CD14-positive monocyte (primary cell): ENCODE measurements at regions not wholly inside any gene's neighbourhood (a gene's known extent, or its start where the extent isn't known, plus 50 kb on each side); places are given as distances from the start of the nearest gene placed in this dataset.

Source experiments
- DNase-seq, 3 donors: peaks; one replicate each; pipeline ENCODE4 v3.0.0-alpha.2; 2011 to 2022
- H2AFZ ChIP-seq: 2 replicates; pipeline ENCODE4 v1.6.0; 2012; ENCODE audit warnings: mild to moderate bottlenecking, low read depth, low read length, inconsistent platforms; ENCODE audit not compliant: insufficient read depth, poor library complexity, severe bottlenecking
- H3K27ac ChIP-seq, 2 donors: 1 replicate in 1 of 2; 2 replicates in 1 of 2; pipeline ENCODE4 v1.5.1; 2012 to 2013; ENCODE audit warnings: low read length in 2 of 2, control low read depth in 1 of 2, inconsistent platforms in 1 of 2, low read depth in 1 of 2, mild to moderate bottlenecking in 1 of 2
- H3K27me3 ChIP-seq, 2 donors: one replicate each; pipeline versions ENCODE4 v1.6.0 to v1.6.1; 2011 to 2013; ENCODE audit warnings: low read length in 2 of 2; ENCODE audit not compliant: control insufficient read depth in 2 of 2, insufficient read depth in 2 of 2
- H3K36me3 ChIP-seq, 2 donors: replicated peaks in 1 of 2; 1 replicate in 1 of 2; 2 replicates in 1 of 2; pipeline versions ENCODE4 v1.5.1 to v1.6.1; 2012 to 2013; ENCODE audit warnings: low read length in 2 of 2, control low read depth in 1 of 2, inconsistent platforms in 1 of 2, mild to moderate bottlenecking in 1 of 2; ENCODE audit not compliant: insufficient read depth in 2 of 2, control insufficient read depth in 1 of 2
- H3K4me1 ChIP-seq, 2 donors: 1 replicate in 1 of 2; 2 replicates in 1 of 2; pipeline versions ENCODE4 v1.5.1 to v1.6.1; 2012 to 2013; ENCODE audit warnings: low read length in 2 of 2, control low read depth in 1 of 2, inconsistent platforms in 1 of 2, mild to moderate bottlenecking in 1 of 2, moderate library complexity in 1 of 2; ENCODE audit not compliant: insufficient read depth in 2 of 2, control insufficient read depth in 1 of 2
- H3K4me2 ChIP-seq: replicated peaks from 2 replicates; pipeline ENCODE3; 2012; ENCODE audit warnings: low read length, moderate library complexity, mild to moderate bottlenecking; ENCODE audit not compliant: poor library complexity, severe bottlenecking; ENCODE audit errors: extremely low read depth
- H3K4me3 ChIP-seq, 3 experiments: fragments of 200-600 bp in 1 of 3; sonication (generic) in 1 of 3; replicated peaks in 1 of 3; 1 replicate in 2 of 3; 2 replicates in 1 of 3; pipeline ENCODE4 v1.5.1; 2011 to 2013; ENCODE audit warnings: low read length in 3 of 3, mild to moderate bottlenecking in 3 of 3, control low read depth in 2 of 3, low read depth in 2 of 3, inconsistent platforms in 1 of 3, moderate library complexity in 1 of 3
- H3K79me2 ChIP-seq: 2 replicates; pipeline ENCODE4 v1.6.0; 2012; ENCODE audit warnings: mild to moderate bottlenecking, control low read depth, inconsistent platforms, low read length, moderate library complexity; ENCODE audit not compliant: insufficient read depth
- H3K9ac ChIP-seq: 2 replicates; pipeline ENCODE4 v1.6.0; 2017; ENCODE audit warnings: low read length, mild to moderate bottlenecking; ENCODE audit not compliant: insufficient read depth, poor library complexity, severe bottlenecking
- H3K9me3 ChIP-seq, 2 donors: replicated peaks in 1 of 2; 1 replicate in 1 of 2; 2 replicates in 1 of 2; pipeline versions ENCODE4 v1.5.1 to v1.6.1; 2012 to 2013; ENCODE audit warnings: low read length in 2 of 2, control low read depth in 1 of 2; ENCODE audit not compliant: control insufficient read depth in 1 of 2, insufficient read depth in 1 of 2
- H4K20me1 ChIP-seq: 2 replicates; pipeline ENCODE4 v1.6.0; 2012; ENCODE audit warnings: mild to moderate bottlenecking, low read length, control low read depth, moderate library complexity; ENCODE audit not compliant: insufficient read depth
- H3K27ac Mint-ChIP-seq, 7 donors: one replicate each; pipeline ENCODE4 v1.8.0; 2020; ENCODE audit warnings: mild to moderate bottlenecking in 7 of 7, mixed read lengths in 7 of 7, moderate library complexity in 6 of 7, inconsistent platforms in 2 of 7
- H3K27me3 Mint-ChIP-seq, 3 donors: one replicate each; pipeline ENCODE4 v1.8.0; 2021 to 2022; ENCODE audit warnings: low read depth in 3 of 3, mild to moderate bottlenecking in 3 of 3, mixed read lengths in 3 of 3, moderate library complexity in 3 of 3, inconsistent platforms in 1 of 3
- H3K36me3 Mint-ChIP-seq, 2 donors: one replicate each; pipeline ENCODE4 v1.8.0; 2020; ENCODE audit warnings: mixed read lengths in 2 of 2, inconsistent platforms in 1 of 2, mild to moderate bottlenecking in 1 of 2
- H3K4me1 Mint-ChIP-seq: one replicate; pipeline ENCODE4 v1.8.0; 2020; ENCODE audit warnings: mild to moderate bottlenecking, mixed read lengths
- H3K4me3 Mint-ChIP-seq, 2 donors: one replicate each; pipeline ENCODE4 v1.8.0; 2020; ENCODE audit warnings: mild to moderate bottlenecking in 2 of 2, mixed read lengths in 2 of 2, moderate library complexity in 1 of 2
- H3K9me3 Mint-ChIP-seq, 7 donors: one replicate each; pipeline ENCODE4 v1.8.0; 2020 to 2022; ENCODE audit warnings: mixed read lengths in 7 of 7, mild to moderate bottlenecking in 6 of 7, moderate library complexity in 6 of 7, inconsistent platforms in 2 of 7
- CTCF ChIP-seq: fragments of 200-600 bp; IDR thresholded peaks from one replicate; pipeline ENCODE4 v1.8.0; 2022; ENCODE audit warnings: antibody characterized with exemption, mild to moderate bottlenecking
- WGBS: methylation state at CpG from one replicate; pipeline ENCODE4 v1.1.5; 2013; ENCODE audit warnings: missing lambda C conversion rate; ENCODE audit not compliant: insufficient coverage; 5-methylcytosine and 5-hydroxymethylcytosine counted together
- intact Hi-C, 2 donors: fragments of 100-400 bp; cut with micrococcal nuclease; formaldehyde crosslinking; loops; one replicate each; pipeline versions ENCODE4 v1.15.0 to v1.15.1; 2023

DNA sequence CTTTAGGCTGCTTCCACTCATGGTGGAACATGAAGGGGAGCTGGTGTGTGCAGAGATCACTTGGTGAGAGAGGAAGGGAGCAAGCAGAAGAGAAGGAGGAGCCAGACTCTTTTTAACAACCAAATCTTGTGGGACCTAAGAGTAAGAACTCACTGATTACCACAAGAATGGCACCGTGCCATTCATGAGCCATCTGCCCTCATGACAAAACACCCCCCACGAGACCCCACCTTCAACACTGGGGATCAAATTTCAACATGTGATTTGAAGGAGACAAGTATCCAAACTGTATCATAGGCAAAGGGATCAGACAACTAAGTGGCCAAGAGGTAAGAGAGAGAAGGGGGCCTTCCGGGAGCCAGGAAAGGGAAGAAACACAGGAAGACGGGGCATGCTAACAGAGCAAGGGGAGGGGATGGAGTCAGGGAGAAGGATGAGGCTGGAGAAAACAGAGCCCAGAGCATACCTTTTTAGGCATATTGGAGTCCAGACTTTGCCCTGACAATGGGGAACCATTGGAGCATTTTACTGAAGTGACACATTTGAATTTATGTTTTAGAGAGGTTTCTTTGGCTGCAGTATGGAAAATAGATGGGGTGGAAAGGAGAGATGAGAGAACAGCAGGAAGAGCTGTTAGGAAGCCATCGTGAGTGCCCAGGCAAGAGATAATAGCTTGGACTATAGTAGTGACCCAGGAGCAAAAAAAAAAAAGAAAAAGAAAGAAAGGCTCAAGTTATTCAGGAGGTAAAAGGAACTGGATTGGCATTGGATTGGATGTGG lies 204.4 kb upstream of the NUDT4 start:
- no peak overlapping the region for H3K27ac Mint-ChIP-seq
- H4K20me1 ChIP-seq = no peaks in the 10 kb centered on the region
- no peaks in the 10 kb centered on the region for H3K9me3 ChIP-seq
- intact Hi-C loops = no loop called here
- peaks cover 20% of the 10 kb centered on the region for H3K4me1 Mint-ChIP-seq
- peaks cover 0 to 2% (median 0%) of the 10 kb centered on the region in 7 donors for H3K9me3 Mint-ChIP-seq
- H3K4me1 ChIP-seq = peaks cover 24 to 29% of the 10 kb centered on the region in 2 donors
- H3K36me3 ChIP-seq = no peaks in the 10 kb centered on the region
- no peak overlapping the region for H2AFZ ChIP-seq
- no peak for DNase-seq
- no peak for TF ChIP-seq CTCF
- no peak overlapping the region for H3K27ac ChIP-seq
- H3K4me3 ChIP-seq = no peak overlapping the region
- H3K36me3 Mint-ChIP-seq = no peaks in the 10 kb centered on the region
- H3K4me2 ChIP-seq = no peak overlapping the region
- WGBS = 73% methylated on average over 3 of the region's 5 CpGs
- no peak overlapping the region for H3K4me3 Mint-ChIP-seq
- no peaks in the 10 kb centered on the region for H3K27me3 Mint-ChIP-seq
- no peaks in the 10 kb centered on the region for H3K79me2 ChIP-seq
- no peak overlapping the region for H3K9ac ChIP-seq
- no peaks in the 10 kb centered on the region for H3K27me3 ChIP-seq

DNA sequence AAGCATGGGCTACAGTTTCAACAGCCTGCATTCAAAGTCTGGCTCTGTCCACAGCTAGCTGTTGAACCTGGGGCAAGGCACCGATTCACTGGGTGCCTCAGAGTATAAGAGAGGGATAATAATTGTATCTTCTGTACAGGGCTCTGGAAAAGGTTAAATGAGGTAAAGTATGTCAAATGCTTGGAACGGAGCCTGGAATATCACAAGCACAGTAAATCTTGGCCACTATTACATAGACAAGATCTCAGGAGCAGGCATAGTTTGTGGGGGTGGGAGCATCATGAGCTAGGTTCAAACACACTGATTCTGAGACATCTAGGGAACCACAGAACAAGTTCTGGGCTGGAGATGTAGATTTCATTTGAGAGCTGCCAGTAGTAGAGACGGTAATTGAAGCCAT lies 203.7 kb upstream of the NUDT4 start:
- Histone ChIP-seq H3K4me3 (no peak overlapping the region), H2AFZ (no peak overlapping the region), H3K27ac (no peak overlapping the region), H3K79me2 (no peaks in the 10 kb centered on the region), H3K9ac (no peak overlapping the region), H3K4me2 (no peak overlapping the region), H3K27me3 (no peaks in the 10 kb centered on the region), H3K36me3 (no peaks in the 10 kb centered on the region), H4K20me1 (no peaks in the 10 kb centered on the region), H3K9me3 (no peaks in the 10 kb centered on the region), H3K4me1 (peaks cover 27 to 29% of the 10 kb centered on the region in 2 donors)
- peaks cover 22% of the 10 kb centered on the region for H3K4me1 Mint-ChIP-seq
- H3K4me3 Mint-ChIP-seq = no peak overlapping the region
- H3K27me3 Mint-ChIP-seq = no peaks in the 10 kb centered on the region
- no peak for DNase-seq
- 100% methylated on average over 3 of the region's 3 CpGs for WGBS
- peaks cover 0 to 2% (median 0%) of the 10 kb centered on the region in 7 donors for H3K9me3 Mint-ChIP-seq
- TF ChIP-seq CTCF = no peak
- no peak overlapping the region for H3K27ac Mint-ChIP-seq
- intact Hi-C loops = no loop called here
- no peaks in the 10 kb centered on the region for H3K36me3 Mint-ChIP-seq
